ENCODE measurements at regions not wholly inside any gene's neighbourhood (a gene's known extent, or its start where the extent isn't known, plus 50 kb on each side); places are given as distances from the start of the nearest gene placed in this dataset.

DNA sequence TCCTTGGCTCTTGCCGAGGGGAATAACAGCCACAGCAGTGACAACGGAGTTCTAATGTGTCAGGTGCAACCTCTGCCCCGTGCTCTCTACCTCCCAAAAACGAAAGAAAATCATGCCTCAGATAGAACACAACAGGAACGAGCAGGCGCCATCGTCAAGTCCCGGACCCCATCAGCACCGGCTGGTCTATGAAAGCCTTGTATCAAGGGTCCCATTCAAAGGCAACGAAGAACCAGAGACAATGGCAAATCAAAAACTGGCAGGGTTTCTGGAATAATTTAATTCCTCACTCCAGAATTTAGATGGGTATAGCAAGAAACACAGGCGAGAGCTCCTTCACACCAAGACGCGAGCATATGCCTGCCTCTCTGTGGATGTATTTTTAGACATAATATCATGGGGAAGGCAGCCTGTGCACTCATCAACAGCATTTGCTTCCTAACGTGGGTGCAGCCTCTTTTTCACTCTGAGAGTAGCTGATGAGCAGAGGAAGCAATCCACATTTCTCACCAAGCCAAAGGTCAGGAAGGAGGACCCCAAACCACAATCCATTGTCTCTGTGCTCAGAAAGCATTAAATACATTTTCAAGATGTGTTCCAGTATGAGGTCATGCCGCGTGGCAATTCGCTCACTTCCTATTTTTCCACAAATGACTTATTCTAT lies 193.4 kb upstream of the BLID start:
- DNase-seq, result no peak

DNA sequence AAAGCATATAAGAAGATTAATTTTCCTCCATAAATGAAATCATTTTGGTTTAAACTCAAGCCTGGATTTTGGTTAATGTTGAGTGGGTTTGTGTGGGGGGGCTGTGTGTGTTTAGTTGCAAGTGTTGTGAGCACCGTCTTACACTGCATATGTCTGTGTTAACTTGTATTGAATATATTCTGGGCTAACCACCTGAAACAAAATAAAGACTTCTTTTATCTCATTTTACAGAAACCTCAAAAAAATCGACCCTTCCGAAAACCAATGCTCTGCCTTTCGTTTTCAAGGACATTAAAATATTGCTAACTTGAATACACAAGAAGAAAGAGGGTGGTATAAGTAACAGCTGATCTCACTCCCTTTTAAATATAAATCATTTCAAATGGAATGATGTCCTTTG lies 192.2 kb upstream of the BLID start:
- DNase-seq, result no peak

DNA sequence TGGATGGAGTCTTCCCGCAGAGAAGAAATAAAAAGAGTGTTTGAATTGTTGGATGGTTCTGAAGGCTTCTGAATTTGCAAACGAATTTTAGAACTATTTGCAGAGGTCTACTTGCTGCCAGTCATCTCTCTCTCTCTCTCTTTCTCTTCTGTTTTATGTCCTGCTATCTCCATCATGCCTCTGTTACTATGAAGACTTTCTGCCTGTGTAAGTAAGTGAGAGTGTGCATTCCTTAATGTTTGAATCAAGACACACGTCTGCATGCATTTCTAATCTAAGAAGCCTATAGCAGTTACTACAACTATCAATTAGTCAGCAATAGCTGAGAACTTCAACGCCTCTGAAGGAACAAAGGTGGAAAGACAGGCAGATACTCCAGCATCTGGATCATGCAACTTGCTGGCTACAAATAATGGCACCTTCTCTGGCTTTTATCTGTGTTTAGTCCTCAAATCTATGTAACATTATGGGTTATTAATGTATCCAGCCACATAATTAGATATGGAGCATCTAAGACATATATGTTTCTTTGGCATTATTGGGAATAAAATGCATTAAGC lies 191.5 kb upstream of the BLID start:
- DNase-seq, result no peak

- no peak for DNase-seq
Measured at GRCh38 chr11:122306831-122307391, 190.9 kb upstream of the BLID start.

- DNase-seq, result no peak
Measured at GRCh38 chr11:122305426-122306320, 189.7 kb upstream of the BLID start.

DNA sequence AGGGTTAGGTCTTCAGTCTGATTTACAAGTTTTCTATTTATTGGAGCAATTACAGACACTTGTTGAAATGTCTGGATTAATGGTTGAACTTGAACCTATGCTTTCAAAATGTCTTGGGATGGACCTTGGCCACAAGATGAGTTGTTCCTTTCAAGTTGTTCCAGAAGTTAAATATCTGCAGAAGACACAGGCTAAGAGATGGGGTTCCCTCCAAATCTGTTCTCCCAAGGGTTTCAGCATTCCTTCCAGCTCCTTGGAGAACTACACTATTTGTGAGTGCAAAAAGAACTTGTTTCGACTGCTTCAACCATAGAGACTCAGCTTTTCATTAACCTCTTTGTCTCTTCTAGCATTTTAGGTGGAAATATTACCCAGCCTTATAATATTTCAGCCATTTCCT lies 189.0 kb upstream of the BLID start:
- DNase-seq, result no peak

DNA sequence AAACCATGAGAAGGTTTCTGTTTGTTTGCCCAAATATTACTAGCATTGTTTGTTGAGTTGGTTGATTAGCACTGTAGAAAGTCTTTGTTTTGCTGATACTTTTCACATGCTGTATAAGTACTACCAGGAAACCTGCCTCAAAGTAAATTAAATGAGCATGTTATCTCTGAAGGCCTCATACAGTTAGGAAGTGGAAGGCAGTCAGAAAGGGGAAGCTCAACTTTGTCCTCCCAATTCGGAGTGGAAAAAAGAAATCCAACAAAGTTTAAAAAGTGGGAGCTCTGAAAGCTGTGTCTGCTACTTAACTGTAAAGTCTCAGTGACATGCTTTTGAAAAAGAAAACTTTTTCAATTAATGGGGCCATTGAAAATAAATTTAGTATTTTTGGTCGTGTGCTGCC lies 188.3 kb upstream of the BLID start:
- DNase-seq, result no peak

DNA sequence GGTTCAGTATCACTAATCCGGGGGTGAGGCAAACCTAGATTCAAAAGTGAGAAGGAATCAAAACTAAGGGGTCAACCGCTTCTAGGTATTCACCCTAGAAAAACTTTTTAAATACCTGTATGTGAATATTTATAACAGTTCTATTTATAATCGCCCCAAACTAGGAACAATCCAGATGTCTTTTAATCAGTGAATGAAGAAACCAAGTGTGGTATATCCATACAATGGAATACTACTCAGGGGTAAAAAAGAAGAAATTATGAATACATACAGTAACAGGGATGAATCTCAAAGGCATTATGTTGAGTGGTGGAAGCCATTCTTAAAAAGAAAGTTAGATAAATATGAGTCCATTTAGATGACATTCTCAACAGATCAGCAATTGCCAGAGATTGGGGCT lies 178.0 kb upstream of the BLID start:
- DNase-seq, result no peak

- no peak for DNase-seq
Measured at GRCh38 chr11:122293296-122294023, 177.4 kb upstream of the BLID start.

GRCh38 chr11:122287401-122287800 lies 171.4 kb upstream of the BLID start:
- peak; percentile 20 to 72 for DNase-seq

DNA sequence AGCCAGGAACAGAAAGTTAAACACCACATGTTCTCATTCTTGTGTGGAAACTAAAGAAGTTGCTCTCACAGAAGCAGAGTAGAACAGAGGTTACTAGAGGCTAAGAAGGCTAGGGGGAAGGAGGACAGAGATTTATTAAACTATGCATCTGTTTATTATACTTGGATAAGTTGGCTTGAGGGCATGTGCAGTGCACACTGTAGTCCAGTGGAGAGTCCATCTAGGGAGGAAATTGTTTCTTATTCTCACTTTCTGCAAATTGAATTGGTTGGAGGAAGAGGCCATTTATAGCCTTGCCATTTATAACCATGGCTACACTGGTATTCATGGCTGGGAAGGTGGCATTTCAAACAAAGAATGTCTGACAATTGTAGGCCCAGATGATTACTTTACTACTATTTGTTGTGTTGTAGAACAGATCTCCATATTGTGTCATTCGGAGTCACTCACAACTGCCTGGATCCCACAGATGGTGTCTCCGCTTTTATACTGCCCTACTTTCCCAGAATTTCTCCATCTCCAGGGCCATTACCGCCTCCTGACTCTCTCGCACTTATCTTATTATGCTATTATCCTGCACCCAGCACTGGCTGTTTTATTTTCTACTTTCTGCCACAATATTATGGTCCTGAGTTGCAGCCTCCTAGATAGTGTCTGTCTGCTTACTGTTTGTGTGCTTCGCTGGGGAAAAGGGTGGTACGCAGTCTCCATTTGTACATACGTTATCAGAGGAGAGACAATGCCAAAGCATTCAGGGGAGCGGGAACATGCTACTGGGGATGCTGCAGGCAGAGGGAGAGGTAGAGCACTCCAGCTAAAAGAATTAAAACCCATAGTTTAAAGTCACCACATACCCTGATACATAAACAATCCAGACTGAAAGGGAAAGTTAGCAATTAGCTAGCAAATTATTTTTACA lies 169.3 kb upstream of the BLID start:
- DNase-seq, result no peak

DNA sequence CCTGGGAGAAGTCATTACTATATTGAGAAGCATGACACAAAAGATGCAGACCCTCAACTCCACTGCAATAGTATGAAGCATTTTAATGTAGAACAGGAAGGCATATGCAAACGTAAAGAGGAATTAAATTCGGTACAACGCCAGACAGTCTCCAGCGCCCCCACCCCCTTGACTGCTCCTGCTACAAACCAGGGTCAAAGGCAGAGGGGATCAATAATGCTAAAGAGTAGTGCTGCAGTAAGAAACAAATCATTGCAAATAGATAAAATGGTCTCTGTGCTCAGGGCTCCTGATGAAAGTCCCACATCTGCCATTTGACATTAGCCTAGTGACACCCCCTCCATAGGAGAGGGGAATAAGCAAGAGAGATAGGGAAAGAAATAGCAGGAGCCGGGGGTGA lies 164.9 kb upstream of the BLID start:
- no peak for DNase-seq

DNA sequence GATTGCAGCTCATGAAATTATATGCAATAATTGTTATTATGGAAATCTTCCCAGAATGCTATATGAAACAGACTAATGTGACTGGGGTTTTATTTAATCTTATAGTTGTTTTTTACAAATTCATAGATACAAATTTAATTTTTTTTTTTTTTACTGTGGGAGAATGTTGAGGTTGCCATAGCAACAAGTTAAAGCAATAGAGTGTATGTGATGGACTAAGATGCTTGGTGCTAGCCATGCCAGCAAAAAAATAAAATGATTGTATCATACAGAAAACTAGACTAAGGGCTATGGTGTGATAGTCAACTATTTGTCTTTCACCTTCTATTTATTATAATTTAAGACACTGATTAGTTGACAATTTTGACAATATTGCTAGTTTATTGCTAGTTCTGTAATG lies 163.2 kb upstream of the BLID start:
- DNase-seq, result no peak

GRCh38 chr11:122277493-122277892 lies 161.5 kb upstream of the BLID start:
- DNase-seq, result no peak

- no peak for DNase-seq
Measured at GRCh38 chr11:122276221-122276620, 160.2 kb upstream of the BLID start.

GRCh38 chr11:122275508-122275907 lies 159.5 kb upstream of the BLID start:
- no peak for DNase-seq

DNA sequence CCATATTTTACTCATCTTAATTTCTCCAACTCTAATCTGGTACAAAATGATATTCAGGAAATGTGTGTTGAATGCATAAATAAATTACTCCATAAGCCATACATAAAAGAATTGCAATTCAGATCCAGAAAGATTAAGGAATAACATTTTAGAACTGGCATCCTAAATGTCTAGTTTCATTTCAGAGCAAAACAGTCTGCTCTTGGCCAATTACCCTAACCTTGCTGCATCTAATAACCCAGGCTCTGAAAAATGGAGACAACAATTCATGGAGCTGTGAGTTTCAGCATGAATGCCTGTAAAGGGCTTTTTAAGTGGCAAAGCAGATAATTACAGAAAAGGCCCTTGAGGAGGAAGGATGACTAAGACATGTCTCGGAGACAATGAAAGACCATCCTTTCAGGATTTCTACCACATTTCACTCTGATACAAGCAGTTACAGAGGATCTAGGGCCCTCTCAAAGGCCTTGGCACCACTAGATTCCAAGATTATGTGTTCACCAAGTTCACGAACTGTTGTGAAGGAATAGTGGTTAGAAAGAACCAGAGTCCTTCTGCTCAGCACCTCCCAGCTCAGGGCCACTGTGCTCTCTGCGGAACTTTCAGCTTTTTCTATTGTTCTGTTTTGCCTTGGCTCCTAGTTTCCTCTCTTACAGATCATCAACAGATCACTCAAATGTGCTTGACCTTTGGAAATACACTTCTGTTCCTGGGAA lies 157.6 kb upstream of the BLID start:
- no peak for DNase-seq

DNA sequence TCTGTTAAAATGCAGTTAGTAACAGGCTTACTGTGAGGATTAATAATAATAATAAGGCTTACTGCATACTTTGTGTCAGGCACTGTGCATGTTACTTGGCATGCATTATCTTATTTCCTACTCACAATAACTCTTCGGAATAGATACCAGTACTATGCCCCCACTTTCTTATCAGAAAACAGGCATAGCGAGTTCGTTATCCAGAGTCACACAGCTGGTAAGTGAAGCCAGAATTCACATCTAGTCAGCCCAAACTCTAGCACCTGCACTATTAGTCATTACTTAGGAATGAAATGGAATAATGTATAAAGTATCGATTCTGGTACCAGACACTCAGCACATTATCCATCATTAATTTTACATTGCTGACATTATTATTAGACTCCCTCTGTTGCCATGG lies 155.7 kb upstream of the BLID start:
- DNase-seq, result no peak

- DNase-seq, result peak in 1 of 2 experiments; percentile 4
Measured at GRCh38 chr11:122271137-122271536, 155.1 kb upstream of the BLID start.

- DNase-seq, result no peak
Measured at GRCh38 chr11:122270535-122270934, 154.5 kb upstream of the BLID start.

GRCh38 chr11:122269824-122270223 lies 153.8 kb upstream of the BLID start:
- DNase-seq, result no peak

Data from NCI-H2081 (cell line).